GM21717 (cell line): ENCODE measurements at regions not wholly inside any gene's neighbourhood (a gene's known extent, or its start where the extent isn't known, plus 50 kb on each side); places are given as distances from the start of the nearest gene placed in this dataset.
"Not testable (repeated sequence)": the region's sequence is repeated elsewhere in the genome, so short reads cannot be mapped to it uniquely, and the experiment has no call there.

ENCODE experiments used
- ATAC-seq: cut with Tn5 transposase; IDR thresholded peaks from one replicate; pipeline ENCODE4 v1.9.1; 2021; ENCODE audit warnings: mild to moderate bottlenecking, moderate library complexity; ENCODE audit not compliant: unreplicated experiment

DNA sequence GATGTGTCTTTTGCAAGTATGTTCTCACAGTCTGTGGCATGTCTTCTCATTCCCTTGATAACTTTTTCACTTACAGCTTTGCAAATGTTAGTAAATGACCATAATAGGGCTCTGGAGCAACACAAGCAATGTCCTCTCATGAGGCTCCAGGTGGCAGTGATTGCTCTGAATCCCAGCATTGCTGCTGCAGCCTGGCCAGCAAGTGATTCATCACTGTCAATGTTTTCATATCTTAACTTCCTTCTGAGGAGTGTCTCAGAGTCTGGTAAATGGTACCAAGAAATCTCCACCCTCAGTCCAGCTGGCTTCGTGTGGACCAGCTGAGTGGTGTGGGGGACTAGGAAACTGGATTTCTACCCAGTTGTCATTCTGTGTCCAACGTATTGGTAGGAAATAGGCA is 139.6 kb downstream of the MYLK4 start:
- no peak for ATAC-seq

DNA sequence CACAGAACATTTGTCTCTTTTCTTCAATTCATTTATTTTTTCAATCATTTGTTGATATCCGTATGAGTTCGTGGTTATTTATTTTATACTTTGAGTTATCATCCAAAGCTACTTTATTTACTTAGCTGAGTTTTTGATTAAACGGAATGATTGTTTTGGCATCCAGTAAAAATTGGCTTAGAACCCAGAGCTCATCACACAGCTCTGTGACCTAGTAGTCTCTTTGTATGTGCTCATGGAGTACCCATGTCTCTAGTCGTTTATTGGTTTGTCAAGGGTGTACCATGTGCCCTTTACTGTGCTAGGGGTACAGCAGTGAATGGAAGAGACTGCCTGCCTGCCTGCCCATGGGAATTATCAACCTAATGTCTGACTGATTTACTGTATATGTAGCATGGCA is 142.2 kb downstream of the MYLK4 start:
- no peak for ATAC-seq

DNA sequence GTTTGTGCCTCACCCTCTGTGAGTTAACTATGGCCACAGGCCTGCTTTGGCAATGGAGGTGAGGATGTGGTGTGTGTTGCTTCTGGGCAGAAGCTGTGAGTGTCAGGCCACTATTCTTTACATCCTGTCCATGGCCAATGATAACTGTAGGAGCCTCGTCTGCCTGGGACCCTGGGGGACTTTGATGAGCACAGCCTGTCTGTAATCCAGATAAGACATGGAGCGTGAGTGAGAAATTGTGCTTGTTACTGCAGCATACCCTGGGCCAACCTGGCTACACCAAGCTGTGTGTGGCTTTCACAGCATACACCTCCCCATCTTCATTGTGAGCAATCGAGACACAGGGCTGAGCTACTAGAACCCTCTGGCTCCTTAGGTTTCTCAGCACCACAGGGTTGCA is 150.4 kb downstream of the MYLK4 start:
- ATAC-seq, result no peak

DNA sequence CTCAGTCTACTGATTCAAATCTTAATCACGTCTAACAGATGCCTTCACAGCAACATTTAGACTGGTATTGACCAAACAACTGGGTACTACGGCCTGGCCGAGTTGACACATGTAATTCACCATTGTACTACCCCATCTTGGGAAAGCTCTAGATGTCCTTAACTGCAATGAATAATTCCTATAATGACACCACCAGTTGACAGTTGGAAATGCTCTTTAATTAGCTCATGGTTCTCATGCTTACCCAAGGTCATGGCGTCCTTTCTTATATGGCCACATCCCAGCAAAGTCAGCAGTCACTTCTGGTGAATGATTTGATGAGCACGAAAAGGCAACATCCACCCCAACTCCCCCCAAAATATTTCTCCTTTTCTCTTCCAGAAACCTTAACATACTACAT is 150.9 kb downstream of the MYLK4 start:
- ATAC-seq, result no peak

DNA sequence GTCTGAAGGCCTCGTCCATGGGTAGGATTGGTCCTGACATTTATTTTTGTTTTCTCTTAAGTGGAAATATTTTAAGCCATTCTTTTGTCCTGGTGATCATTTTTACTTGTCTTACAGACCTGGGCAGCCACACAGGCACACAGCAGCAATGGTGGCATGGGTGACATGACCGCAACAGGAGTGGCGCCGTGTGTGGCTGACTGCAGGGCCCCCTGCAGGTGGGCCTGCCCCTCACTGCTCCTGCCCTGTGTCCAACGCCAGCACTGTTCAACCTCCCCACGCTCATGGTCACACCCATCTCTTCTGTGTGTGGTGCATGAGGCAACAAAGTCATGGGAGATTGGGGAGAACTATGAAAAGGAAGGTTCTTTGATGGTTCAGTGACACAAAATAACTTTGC is 151.9 kb downstream of the MYLK4 start:
- ATAC-seq, result no peak

DNA sequence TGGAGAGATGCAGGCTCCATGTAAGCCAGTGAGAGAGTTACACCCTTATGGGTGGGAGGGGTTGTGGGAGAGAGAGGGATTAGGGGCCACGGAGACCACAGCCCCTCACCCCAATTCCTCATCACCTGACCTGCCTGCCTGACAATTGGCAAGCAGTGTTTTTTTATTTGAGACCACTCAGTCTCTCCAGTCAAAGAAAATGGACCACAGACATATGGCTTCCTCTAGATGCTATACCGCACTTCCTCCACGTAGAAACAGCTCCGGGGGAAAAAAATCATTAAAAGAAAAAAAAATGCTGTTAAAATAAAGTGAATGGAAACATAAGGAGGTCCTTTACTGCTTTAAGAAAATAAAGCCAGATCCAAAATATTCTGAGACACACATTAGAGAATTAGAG is 152.7 kb downstream of the MYLK4 start:
- no peak for ATAC-seq

DNA sequence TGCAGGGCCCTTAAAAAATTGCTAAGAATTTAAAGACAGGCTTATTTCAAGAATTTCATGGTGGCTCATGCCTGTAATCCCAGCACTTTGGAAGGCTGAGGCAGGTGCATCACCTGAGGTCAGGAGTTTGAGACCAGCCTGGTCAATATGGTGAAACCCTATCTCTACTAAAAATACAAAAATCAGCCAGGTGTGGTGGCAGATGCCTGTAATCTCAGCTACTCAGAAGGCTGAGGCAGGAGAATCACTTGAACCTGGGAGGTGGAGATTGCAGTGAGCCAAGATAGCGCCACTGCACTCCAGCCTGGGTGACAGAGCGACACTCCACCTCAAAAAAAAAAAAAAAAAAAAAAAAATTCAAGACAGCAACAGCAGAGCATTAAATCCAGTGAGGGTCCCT is 153.3 kb downstream of the MYLK4 start:
- not testable (repeated sequence) for ATAC-seq

DNA sequence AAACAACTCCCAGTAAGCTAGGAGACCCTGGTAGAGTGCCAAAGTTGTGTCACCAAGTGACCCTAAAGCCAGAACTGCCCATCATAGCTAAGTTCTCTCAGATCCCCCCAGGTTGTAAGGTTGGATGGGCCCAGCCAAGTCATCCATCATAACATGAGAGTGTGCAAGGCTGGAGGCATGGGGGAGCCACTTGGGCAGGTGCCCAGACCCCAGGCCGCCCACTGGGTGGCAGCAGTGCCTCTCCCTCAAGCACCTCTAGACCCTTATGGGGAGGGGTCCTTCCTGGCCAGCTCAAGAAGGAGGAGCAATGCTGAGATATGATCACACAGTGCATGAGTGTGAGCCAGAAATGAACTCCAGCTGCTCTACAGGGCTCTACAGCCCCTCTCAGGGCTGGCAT is 154.5 kb downstream of the MYLK4 start:
- no peak for ATAC-seq

DNA sequence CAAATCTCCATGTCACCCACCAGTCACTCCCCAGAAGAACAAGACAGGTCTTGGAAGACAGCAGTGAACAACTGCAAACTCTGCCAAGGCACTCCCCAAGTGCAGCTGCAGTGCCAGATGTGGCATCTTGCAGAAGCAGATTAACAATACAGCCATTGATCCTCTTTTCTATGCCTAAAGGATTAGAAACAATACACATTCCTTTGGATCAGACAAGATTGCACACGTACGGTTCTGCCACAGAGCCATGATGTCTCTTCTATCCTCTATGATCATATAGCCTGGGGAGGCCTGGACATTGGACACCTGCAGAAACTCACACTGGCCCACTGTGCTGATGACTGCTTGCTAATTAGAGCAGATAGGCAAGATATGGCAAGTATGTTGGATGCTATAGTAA is 155.9 kb downstream of the MYLK4 start:
- no peak for ATAC-seq

DNA sequence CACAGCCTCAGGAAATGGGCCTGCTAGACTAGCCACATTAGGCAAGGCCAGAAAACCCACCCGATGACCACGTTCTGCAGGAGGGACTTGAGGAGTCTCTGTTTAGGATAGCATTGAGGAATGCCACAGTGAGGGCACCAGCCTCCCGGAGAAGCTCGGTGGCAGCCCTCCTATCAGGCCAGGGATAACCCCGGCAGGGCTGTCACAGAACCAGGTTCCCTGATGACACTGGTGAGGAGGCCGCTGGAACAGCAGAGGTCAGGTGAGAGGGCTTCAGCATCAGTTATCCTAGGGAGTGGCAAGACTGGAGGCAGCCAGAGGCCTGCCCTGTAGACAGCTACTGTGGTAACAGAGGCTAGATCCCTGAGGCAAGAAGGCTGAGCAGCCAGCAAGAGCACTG is 157.6 kb downstream of the MYLK4 start:
- ATAC-seq, result no peak

DNA sequence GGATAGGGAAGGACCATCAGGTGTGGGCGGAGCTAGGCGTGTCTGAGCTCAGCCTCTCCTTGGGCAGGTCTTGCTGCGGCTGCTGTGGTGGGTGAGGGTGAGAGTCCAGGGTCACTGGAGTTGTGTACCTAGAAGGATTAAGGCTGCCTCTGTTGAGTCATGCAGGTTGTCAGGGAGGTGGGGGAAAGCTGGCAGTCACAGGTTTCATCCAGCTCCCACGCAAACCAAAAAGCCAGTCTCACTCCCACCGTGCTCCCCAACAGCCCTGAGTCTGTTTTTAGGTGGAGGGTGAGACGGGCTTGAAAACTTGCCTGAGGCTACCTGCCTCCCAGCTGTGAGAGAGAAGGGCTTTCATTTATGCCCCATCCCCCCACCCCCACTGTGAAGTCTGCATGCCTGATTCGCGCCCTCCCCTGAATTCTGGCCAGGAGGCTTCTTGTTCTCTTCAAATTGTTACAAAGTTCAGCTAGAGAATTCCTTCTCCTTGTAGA is 161.5 kb downstream of the MYLK4 start:
- ATAC-seq, result no peak

DNA sequence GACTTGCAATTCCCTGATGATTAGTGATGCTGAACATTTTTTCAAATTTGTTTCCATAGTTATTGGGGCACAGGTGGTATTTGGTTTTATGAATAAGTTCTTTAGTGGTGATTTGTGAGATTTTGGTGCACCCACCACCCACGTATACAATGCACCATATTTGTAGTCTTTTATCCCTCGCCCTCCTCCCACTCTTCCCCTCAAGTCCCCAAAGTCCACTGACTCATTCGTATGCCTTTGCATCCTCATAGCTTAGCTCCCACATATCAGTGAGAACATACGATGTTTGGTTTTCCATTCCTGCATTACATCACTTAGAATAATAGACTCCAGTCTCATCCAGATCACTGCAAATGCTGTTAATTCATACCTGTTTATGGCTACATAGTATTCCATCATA is 167.3 kb downstream of the MYLK4 start:
- ATAC-seq, result no peak

DNA sequence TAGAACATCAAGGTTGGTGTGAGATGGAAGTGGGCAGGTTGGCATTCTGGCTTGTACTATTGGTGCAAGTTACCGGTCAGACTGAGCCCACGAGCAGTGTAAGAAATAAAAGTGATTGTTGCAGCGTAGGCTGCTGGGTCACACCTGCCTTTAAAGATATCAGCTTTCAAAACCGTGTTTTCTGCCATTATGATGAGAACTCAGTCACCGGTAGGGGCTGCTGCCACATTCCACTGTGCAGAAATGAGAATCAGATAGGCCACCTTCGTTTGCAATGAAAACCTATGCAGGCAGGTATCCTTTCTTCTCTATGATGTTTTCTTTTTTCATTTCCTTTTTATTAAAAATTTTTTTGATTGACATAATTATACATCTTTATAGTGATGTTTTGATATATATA is 168.5 kb downstream of the MYLK4 start:
- no peak for ATAC-seq

DNA sequence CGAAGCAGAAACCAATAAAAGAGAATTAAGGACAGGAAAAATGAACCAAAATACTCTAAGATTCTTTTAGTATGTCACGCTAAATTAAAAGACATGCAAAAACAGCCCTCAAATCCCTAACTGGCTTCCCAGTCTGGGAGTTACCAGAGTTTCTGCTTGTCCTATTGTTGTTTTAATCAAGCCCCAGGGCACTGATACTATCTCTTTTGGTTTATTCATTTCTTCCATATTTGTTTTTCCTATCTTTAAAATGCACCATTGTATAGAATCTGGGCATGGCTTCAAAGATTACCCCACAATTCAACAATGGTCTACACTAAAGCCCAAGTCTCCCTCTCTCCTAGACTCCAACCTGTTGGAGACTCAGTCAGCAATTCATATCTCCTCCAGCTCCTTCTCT is 169.1 kb downstream of the MYLK4 start:
- no peak for ATAC-seq

DNA sequence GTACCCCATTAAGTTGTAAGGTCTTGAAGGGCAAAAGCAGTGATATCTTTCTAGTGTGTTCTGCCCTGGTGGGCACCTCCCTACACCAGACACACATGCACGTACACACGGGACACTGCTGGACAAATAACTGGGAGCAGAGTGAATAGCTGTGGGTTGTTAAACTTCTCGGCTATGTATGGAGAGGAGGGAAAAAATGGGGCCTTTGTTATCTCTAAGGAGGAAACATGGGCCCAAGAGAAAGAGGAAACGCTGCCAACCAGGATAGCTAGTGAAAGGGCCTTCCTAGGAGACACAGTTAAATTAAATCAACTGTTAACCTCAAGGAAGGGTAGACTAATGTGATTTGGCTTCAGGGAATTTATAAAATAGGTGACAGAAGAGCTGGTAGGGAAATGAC is 169.7 kb downstream of the MYLK4 start:
- ATAC-seq, result no peak

DNA sequence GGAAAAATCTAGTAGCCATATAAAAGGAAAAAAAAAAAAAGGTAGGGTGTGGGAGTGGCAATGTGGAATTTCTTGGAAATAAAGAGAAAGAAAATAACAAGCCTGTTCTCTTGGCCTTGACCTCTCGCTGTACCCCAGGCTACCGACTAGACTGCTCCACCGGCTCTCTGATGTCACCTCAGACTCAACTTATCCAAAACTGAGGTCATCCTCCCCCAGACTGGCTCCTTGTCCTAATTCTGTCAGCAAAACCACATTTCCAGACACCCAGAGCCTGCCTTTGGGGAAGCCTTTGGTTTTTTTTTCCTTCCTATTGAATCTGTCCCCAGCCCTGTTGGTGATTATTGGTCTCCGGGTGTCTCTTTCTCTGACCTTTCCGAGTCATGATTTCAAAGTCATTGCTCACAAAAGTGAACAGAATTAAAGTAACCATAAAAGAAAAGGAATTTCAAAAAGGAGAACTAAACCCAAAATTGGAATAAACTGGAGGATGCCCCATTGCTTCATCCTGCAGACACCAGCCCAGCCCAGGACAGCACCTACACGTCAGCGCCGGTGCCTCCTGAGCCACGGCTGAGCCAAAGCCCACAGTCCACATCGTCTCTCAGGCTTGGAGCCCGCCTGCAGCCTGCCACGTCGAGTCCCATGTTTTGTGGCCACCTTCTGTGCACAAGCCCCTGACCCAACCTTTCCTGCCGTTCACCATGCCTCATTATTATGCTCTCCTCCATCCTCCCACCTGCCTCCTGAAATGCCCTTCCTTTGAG is 170.7 kb downstream of the MYLK4 start:
- no peak for ATAC-seq

DNA sequence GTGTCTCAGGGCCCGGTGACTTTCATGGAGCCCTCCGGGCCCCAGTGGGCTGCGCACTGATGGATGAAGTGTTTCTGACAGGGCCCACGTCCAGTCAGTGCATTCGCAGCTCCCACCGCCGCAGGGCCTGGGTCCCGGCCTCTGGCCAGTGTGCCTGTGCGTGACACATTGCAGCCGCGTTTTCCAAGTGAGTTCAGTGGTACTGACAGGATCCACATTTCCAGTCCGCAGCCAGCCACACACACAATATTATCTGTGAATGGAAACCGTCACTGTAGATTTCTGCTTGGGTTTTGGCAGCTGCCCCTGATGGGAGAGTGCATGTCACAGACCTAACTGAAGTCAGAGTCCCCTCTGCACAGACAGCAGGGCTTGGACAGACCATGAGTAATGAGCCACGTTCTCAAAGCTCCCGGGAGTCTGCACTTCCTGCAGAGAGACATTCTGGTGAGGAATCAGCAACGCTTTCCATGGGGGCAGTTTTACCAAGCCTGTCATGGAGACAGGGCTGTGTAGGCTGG is 171.4 kb downstream of the MYLK4 start:
- ATAC-seq, result no peak

DNA sequence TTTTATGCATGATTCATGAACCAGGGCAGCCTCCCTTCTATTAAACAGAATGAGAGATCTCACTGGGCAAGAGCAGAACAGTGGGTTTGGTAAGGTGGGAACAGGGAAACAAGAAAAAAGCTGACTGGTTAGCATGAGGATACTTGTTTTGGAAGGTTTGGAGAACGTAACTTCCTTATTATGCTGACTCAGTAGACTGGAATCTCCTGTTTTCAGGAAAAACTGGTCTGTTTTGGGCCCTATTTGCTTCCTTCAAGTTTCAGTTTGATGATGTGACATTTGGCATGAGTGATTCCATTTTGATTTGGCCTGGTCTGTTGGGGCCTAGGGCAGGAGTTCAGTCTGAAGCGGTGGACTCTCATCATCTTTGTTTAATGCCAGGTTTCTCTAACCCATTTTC is 172.0 kb downstream of the MYLK4 start:
- no peak for ATAC-seq

DNA sequence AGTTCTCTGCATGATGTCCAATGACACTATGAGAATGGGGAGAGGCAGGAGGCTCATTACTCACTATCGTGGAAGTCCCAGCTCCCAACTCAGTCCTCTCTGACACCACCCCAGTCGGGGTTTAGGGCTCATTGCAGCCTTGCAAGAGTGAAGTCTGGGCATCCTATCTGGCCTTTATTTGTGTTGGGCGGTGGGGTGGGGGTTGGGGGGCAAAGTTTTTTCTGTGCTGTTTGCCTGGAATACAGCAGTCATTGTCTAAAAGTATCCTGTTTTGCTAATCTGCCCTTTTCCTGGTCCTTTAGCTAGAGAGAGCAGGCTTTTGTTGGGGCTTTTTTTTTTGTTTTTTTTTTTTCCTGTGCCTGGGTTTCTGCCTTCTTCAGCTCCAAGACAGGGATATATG is 174.2 kb downstream of the MYLK4 start:
- ATAC-seq, result no peak

DNA sequence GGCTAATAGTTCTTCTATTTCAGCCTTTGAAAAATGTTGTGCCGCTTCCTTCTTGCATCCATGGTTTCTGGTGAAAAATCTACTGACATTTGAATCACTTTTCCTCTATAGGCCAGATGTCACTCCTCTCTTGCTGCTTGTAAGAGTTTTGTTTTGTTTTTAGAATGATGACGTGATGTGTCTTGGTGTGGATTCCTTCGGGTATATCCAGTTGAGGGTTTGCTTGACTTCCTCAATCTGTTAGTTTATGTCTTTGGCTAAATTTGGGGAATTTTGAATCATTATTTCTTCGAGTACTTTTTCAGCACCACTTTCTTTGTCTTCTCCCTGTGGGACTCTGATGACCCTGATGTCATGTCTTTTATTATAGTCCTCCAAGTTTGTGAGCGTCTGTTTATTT is 175.5 kb downstream of the MYLK4 start:
- ATAC-seq, result no peak

DNA sequence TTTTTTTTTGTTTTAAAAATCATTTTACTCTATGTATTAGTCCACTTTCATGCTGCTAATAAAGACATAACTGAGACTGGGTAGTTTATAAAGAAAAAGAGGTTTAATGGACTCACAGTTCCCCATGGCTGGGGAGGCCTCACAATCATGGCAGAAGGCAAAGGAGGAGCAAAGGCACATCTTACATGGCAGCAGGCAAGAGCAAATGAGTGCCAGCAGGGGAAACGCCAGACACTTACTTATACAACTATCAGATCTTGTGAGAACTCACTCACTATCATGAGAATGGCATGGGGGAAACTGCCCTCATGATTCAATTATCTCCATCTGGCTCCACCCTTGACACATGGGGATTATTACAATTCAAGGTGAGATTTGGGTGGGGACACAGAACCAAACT is 181.3 kb downstream of the MYLK4 start:
- not testable (repeated sequence) for ATAC-seq

DNA sequence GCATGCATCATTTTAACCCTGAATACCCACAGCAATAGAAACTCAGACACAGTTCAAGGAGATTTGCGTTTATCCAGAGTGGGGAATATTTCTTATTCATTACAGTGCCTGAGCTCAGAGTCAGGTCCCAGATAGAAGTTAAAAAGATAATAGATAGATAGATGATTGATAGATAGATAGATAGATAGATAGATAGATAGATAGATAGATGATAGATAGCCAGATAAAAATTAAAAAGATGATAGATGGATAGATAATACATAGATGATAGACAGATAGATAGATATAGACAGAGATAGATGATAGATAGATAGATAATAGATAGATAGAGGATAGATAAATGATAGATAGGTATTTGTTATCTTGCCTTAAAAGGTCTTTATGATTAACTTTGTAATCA is 184.7 kb downstream of the MYLK4 start:
- no peak for ATAC-seq

DNA sequence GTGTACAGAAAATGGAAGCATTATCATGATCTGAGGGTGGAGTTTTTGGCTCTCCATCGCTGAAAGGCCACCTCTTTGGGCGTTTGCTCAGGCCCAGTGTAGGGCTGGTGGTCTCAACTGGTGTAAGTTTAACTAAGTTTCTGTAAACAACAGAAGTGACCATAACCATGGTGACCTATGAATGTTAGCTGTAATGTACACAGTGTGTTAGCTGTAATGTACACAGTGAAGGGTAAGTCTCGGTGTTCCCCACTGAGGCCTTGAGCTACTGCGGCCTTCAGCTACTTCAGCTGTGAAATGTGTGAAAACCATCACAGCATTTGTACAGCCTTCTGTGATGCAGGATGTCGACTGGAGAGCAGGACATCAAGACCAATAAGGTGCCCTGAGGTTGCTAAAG is 185.2 kb downstream of the MYLK4 start:
- ATAC-seq, result no peak
